ENCODE measurements at regions not wholly inside any gene's neighbourhood (a gene's known extent, or its start where the extent isn't known, plus 50 kb on each side); places are given as distances from the start of the nearest gene placed in this dataset.

DNA sequence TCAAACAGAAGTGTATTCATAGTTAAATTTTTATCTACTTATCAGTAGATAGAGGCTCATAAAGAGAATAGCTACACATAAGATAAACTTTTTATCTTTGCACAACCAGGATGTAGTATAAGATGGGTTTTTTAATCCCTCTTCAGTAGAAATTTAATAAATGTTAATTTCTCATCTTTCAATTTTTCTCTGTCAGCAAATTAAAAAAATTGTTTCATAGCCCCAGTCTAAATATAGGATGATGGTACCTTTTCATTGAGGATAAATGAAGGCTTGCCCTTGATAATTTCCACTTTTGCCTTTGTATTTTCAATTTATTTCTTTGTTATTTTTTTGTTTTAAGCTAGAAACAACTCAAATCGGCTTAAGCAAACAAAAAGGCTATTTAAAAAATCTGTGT, 251.2 kb upstream of the NOX3 start:
- no peaks in the 10 kb centered on the region for H3K9me3 ChIP-seq (ENCODE audit: low read depth)
- no peaks in the 10 kb centered on the region for H3K36me3 ChIP-seq (ENCODE audit: low read depth)
- H3K9ac ChIP-seq = no peak overlapping the region
- no peaks in the 10 kb centered on the region for H4K20me1 ChIP-seq (ENCODE audit: insufficient read depth)
- TF ChIP-seq EZH2phosphoT487 (IDR thresholded peaks at IDR 0.05; ENCODE audit: insufficient read depth, low read depth) (no peak), EZH2 (IDR thresholded peaks at IDR 0.05; ENCODE audit: insufficient read depth, poor library complexity, severe bottlenecking) (no peak)
- no peak overlapping the region for H2AFZ ChIP-seq
- H3K9me2 ChIP-seq (ENCODE audit: insufficient read depth) = no peaks in the 10 kb centered on the region
- no peaks in the 10 kb centered on the region for H3F3A ChIP-seq (ENCODE audit: insufficient read depth)
- no peaks in the 10 kb centered on the region for H3K79me2 ChIP-seq (ENCODE audit: insufficient read depth)
- no peaks in the 10 kb centered on the region for H3K4me1 ChIP-seq (ENCODE audit: insufficient read depth)
- 47 to 63% methylated on average over 1 of the region's 1 CpG for WGBS, 2 experiments (ENCODE audit: low coverage in 1 of 2, low lambda C conversion rate in 2 of 2, missing lambda C conversion rate in 2 of 2)
- H3K4me2 ChIP-seq (ENCODE audit: unreplicated experiment) = no peak overlapping the region
- no peak overlapping the region for H3K4me3 ChIP-seq
- no peak for DNase-seq
- no peak overlapping the region for H3K27ac ChIP-seq
- in situ Hi-C loops (cut with MboI) = no loop called here
- H3K27me3 ChIP-seq (replicated peaks; ENCODE audit: insufficient read depth) = no peaks in the 10 kb centered on the region

DNA sequence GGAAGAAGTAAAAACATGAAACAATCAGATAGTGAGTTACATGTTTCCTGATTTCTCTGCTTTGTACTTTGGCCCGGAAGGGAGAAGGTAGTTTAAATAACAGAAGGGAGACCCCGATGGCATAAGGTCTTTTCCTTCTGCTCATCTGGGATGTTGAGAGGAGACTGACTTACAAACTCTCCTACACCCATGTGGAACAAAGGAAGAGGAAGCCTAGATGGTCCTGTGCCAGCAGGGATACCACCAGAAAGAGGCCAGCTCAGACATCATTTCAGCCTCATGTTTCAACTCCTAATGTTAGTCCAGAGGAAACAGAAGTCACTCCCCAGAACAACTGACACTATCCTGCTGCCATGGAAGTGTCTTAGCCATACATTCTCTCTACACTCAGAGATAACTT, 250.7 kb upstream of the NOX3 start:
- Histone ChIP-seq H3K4me2 (ENCODE audit: unreplicated experiment) (no peak overlapping the region), H4K20me1 (ENCODE audit: insufficient read depth) (no peaks in the 10 kb centered on the region), H2AFZ (no peak overlapping the region), H3K36me3 (ENCODE audit: low read depth) (no peaks in the 10 kb centered on the region), H3K9ac (no peak overlapping the region), H3K27me3 (replicated peaks; ENCODE audit: insufficient read depth) (no peaks in the 10 kb centered on the region), H3K9me3 (ENCODE audit: low read depth) (no peaks in the 10 kb centered on the region), H3K9me2 (ENCODE audit: insufficient read depth) (no peaks in the 10 kb centered on the region), H3K4me3 (no peak overlapping the region), H3K79me2 (ENCODE audit: insufficient read depth) (no peaks in the 10 kb centered on the region), H3K27ac (no peak overlapping the region), H3K4me1 (ENCODE audit: insufficient read depth) (no peaks in the 10 kb centered on the region), H3F3A (ENCODE audit: insufficient read depth) (no peaks in the 10 kb centered on the region)
- in situ Hi-C loops (cut with MboI) = no loop called here
- no peak for TF ChIP-seq EZH2 (IDR thresholded peaks at IDR 0.05; ENCODE audit: insufficient read depth, poor library complexity, severe bottlenecking)
- TF ChIP-seq EZH2phosphoT487 (IDR thresholded peaks at IDR 0.05; ENCODE audit: insufficient read depth, low read depth) = no peak
- 77 to 81% methylated on average over 2 of the region's 2 CpGs for WGBS, 2 experiments (ENCODE audit: low coverage in 1 of 2, low lambda C conversion rate in 2 of 2, missing lambda C conversion rate in 2 of 2)
- DNase-seq = no peak

DNA sequence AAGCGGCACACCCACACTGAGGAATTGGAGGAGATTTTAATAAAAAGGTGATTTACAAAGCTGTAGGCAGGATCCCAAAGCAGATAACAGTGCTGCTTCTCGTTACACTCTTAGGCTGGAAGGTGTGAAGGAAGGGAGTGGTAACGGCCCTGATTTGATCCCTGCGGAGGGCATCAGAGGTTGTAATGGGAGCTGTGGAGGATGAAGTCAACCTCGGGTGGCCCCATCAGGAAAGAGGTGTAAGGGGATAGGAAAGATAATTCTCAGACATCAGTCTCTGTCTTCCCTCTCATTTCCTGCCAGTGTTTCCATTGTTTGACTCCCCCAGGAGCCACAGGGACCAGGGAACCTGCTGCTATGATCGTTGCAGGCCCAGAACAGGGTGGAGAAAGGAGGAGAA, 245.7 kb upstream of the NOX3 start:
- 32 to 34% methylated on average over 6 of the region's 6 CpGs for WGBS, 2 experiments (ENCODE audit: low coverage in 1 of 2, low lambda C conversion rate in 2 of 2, missing lambda C conversion rate in 2 of 2)
- Histone ChIP-seq H3F3A (ENCODE audit: insufficient read depth) (no peaks in the 10 kb centered on the region), H3K4me1 (ENCODE audit: insufficient read depth) (no peaks in the 10 kb centered on the region), H2AFZ (no peak overlapping the region), H3K36me3 (ENCODE audit: low read depth) (no peaks in the 10 kb centered on the region), H4K20me1 (ENCODE audit: insufficient read depth) (no peaks in the 10 kb centered on the region), H3K9me3 (ENCODE audit: low read depth) (no peaks in the 10 kb centered on the region), H3K4me3 (no peak overlapping the region), H3K27me3 (replicated peaks; ENCODE audit: insufficient read depth) (no peaks in the 10 kb centered on the region), H3K9ac (no peak overlapping the region), H3K9me2 (ENCODE audit: insufficient read depth) (no peaks in the 10 kb centered on the region), H3K79me2 (ENCODE audit: insufficient read depth) (no peaks in the 10 kb centered on the region), H3K27ac (no peak overlapping the region), H3K4me2 (ENCODE audit: unreplicated experiment) (no peak overlapping the region)
- no peak for DNase-seq
- in situ Hi-C loops (cut with MboI) = no loop called here
- TF ChIP-seq EZH2phosphoT487 (IDR thresholded peaks at IDR 0.05; ENCODE audit: insufficient read depth, low read depth) = no peak
- TF ChIP-seq EZH2 (IDR thresholded peaks at IDR 0.05; ENCODE audit: insufficient read depth, poor library complexity, severe bottlenecking) = no peak

DNA sequence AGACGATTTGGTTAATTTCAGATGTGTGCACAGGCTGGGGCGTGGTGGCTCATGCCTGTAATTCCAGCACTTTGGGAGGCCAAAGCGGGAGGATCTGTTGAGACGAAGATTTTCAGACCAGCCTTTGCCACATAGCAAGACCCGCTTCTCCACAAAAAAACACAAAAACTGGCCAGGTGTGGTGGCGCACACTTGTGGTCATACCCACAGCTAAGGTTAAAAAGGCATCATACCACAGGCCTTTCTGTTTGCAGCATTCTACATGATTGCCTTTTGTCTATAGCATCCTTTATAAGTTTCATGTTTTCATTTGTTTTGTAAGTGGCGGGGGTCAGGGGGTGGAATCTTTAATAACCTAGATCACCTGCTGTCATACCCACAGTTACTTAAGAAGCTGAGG, 239.9 kb upstream of the NOX3 start:
- no peaks in the 10 kb centered on the region for H3K4me1 ChIP-seq (ENCODE audit: insufficient read depth)
- DNase-seq = no peak
- WGBS, 2 experiments (ENCODE audit: low coverage in 1 of 2, low lambda C conversion rate in 2 of 2, missing lambda C conversion rate in 2 of 2) = 55 to 63% methylated on average over 7 of the region's 7 CpGs
- no peak overlapping the region for H3K9ac ChIP-seq
- no peaks in the 10 kb centered on the region for H3K27me3 ChIP-seq (replicated peaks; ENCODE audit: insufficient read depth)
- no peak overlapping the region for H3K4me3 ChIP-seq
- no peak for TF ChIP-seq EZH2phosphoT487 (IDR thresholded peaks at IDR 0.05; ENCODE audit: insufficient read depth, low read depth)
- TF ChIP-seq EZH2 (IDR thresholded peaks at IDR 0.05; ENCODE audit: insufficient read depth, poor library complexity, severe bottlenecking) = no peak
- 0 out of 2 replicates have a peak, but pooled peaks cover 5% of the 10 kb centered on the region for H3K9me2 ChIP-seq (ENCODE audit: insufficient read depth)
- no peaks in the 10 kb centered on the region for H3K79me2 ChIP-seq (ENCODE audit: insufficient read depth)
- no peak overlapping the region for H3K4me2 ChIP-seq (ENCODE audit: unreplicated experiment)
- no peaks in the 10 kb centered on the region for H3K36me3 ChIP-seq (ENCODE audit: low read depth)
- no peaks in the 10 kb centered on the region for H3K9me3 ChIP-seq (ENCODE audit: low read depth)
- no peaks in the 10 kb centered on the region for H4K20me1 ChIP-seq (ENCODE audit: insufficient read depth)
- in situ Hi-C loops (cut with MboI) = no loop called here
- no peak overlapping the region for H3K27ac ChIP-seq
- no peaks in the 10 kb centered on the region for H3F3A ChIP-seq (ENCODE audit: insufficient read depth)
- H2AFZ ChIP-seq = no peak overlapping the region

DNA sequence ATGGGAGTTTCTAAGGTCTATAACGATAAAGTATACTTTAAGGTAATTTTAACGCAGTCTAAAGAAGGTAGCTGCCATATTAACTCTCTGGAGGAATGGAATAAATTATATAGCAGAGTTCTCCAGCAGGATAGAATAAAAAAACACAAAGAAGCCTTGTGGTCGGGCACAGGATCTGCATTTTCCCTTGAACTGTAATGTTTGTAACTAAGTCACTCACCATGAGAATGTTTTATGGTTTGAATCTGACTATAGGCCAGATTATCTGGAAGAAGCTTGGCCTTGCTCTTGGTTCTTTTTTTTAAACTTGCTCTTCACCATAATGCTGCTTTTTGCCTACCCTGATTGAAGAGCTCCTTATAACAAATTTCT, 238.8 kb upstream of the NOX3 start:
- Histone ChIP-seq H3K4me2 (ENCODE audit: unreplicated experiment) (no peak overlapping the region), H3K36me3 (ENCODE audit: low read depth) (no peaks in the 10 kb centered on the region), H3F3A (ENCODE audit: insufficient read depth) (no peaks in the 10 kb centered on the region), H3K9ac (no peak overlapping the region), H3K9me3 (ENCODE audit: low read depth) (no peaks in the 10 kb centered on the region), H3K4me1 (ENCODE audit: insufficient read depth) (no peaks in the 10 kb centered on the region), H2AFZ (no peak overlapping the region), H3K9me2 (ENCODE audit: insufficient read depth) (0 out of 2 replicates have a peak, but pooled peaks cover 5% of the 10 kb centered on the region), H3K27me3 (replicated peaks; ENCODE audit: insufficient read depth) (no peaks in the 10 kb centered on the region), H3K27ac (no peak overlapping the region), H4K20me1 (ENCODE audit: insufficient read depth) (no peaks in the 10 kb centered on the region), H3K79me2 (ENCODE audit: insufficient read depth) (no peaks in the 10 kb centered on the region), H3K4me3 (no peak overlapping the region)
- WGBS, 2 experiments (ENCODE audit: low coverage in 1 of 2, low lambda C conversion rate in 2 of 2, missing lambda C conversion rate in 2 of 2) = 46 to 53% methylated on average over 3 of the region's 3 CpGs
- DNase-seq = no peak
- no peak for TF ChIP-seq EZH2 (IDR thresholded peaks at IDR 0.05; ENCODE audit: insufficient read depth, poor library complexity, severe bottlenecking)
- no peak for TF ChIP-seq EZH2phosphoT487 (IDR thresholded peaks at IDR 0.05; ENCODE audit: insufficient read depth, low read depth)
- in situ Hi-C loops (cut with MboI) = no loop called here

Measured in GM23248 (cell line).